ENCODE measurements at regions not wholly inside any gene's neighbourhood (a gene's known extent, or its start where the extent isn't known, plus 50 kb on each side); places are given as distances from the start of the nearest gene placed in this dataset.

GRCh38 chr9:129456549-129457324 is 164.2 kb downstream of the C9orf50 start:
- TF ChIP-seq ZFX (IDR thresholded peaks at IDR 0.05; ENCODE audit: borderline replicate concordance) (no peak), CTCF (IDR thresholded peaks at IDR 0.05) (no peak)
- no peak overlapping the region for H3K27ac ChIP-seq

GRCh38 chr9:129455151-129455995 is 165.5 kb downstream of the C9orf50 start:
- TF ChIP-seq ZFX (IDR thresholded peaks at IDR 0.05; ENCODE audit: borderline replicate concordance) (no peak), CTCF (IDR thresholded peaks at IDR 0.05) (no peak)

GRCh38 chr9:129454467-129455067 is 166.3 kb downstream of the C9orf50 start:
- no peak for TF ChIP-seq ZFX (IDR thresholded peaks at IDR 0.05; ENCODE audit: borderline replicate concordance)
- TF ChIP-seq CTCF (IDR thresholded peaks at IDR 0.05): no peak
- H3K27ac ChIP-seq: no peak overlapping the region

More at GRCh38 chr9:129455151-129455995, 165.5 kb downstream of the C9orf50 start:
- no peak overlapping the region for H3K27ac ChIP-seq

GRCh38 chr9:129453734-129454133 is 167.2 kb downstream of the C9orf50 start:
- no peak overlapping the region for H3K27ac ChIP-seq
- TF ChIP-seq CTCF (IDR thresholded peaks at IDR 0.05) (no peak), ZFX (IDR thresholded peaks at IDR 0.05; ENCODE audit: borderline replicate concordance) (no peak)

GRCh38 chr9:129451669-129452068 is 169.2 kb downstream of the C9orf50 start:
- TF ChIP-seq CTCF (IDR thresholded peaks at IDR 0.05): no peak
- no peak for TF ChIP-seq ZFX (IDR thresholded peaks at IDR 0.05; ENCODE audit: borderline replicate concordance)
- H3K27ac ChIP-seq: peak overlapping the region; percentile 45

GRCh38 chr9:129451089-129451656 is 169.7 kb downstream of the C9orf50 start:
- no peak for TF ChIP-seq CTCF (IDR thresholded peaks at IDR 0.05)
- no peak for TF ChIP-seq ZFX (IDR thresholded peaks at IDR 0.05; ENCODE audit: borderline replicate concordance)
- H3K27ac ChIP-seq: peak overlapping the region; percentile 45

Data from 22Rv1 (cell line).